ENCODE measurements at regions not wholly inside any gene's neighbourhood (a gene's known extent, or its start where the extent isn't known, plus 50 kb on each side); places are given as distances from the start of the nearest gene placed in this dataset.
"Not testable (repeated sequence)": the region's sequence is repeated elsewhere in the genome, so short reads cannot be mapped to it uniquely, and the experiment has no call there.

DNA sequence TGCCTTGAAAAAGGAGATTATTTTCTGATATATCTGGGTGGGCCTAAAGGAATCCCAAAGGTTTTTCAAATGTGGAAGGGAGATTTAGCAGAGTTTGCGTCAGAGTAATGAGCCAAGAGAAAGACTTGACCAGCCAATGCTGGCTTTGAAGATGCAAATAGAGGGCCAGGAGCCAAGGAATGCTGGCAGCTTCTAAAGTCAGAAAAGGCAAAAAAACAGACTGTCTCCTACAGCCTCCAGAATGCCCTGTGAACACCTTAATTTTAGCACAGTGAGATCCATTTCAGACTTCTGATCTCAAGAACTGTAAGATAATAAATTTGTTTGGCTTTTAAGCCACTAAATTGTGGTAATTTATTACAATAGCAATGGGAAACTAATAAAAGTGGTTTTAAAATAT is 122.6 kb upstream of the FREM1 start:
- peak; percentile 47 to 72 for DNase-seq

DNA sequence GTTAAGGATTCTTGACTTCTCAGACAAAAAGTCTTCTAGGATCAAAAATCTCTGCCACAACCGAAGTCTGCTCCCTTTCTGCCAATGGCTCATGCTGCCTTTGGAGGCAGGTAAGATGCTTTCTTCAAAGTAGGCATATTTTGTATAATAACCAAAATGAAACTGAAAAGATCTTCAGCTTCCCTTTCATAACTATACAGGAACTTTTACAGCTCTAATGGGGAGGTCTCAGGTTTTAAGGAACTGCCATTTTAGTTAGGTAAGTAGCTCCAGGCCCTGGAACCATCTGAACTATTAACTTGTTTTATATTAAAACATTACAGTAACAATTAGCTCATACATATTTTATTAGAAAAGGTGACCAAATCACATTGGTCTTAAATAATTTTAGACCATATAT is 110.9 kb upstream of the FREM1 start:
- DNase-seq, result no peak

- no peak for DNase-seq
These were observed 107.9 kb upstream of the FREM1 start for GRCh38 chr9:15018096-15018637.

DNA sequence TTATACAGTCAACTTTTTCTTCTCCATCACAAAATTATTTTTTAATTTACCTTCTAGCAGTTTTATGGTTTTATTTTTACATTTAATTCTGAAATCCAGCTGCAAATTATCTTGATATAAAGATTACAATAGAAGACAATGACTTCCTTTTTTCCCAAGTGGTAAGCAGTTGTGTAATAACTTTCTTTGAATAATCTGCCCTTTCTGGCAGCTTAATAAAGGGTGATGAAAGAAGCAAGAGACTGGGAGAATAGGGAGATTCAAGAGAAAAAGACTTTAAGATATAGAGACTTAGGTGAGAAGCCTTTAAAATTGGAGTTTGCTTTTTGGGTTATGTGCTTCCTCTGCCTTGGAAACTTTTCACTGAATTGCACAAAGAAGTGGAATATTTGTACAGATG is 100.4 kb upstream of the FREM1 start:
- DNase-seq, result no peak

DNA sequence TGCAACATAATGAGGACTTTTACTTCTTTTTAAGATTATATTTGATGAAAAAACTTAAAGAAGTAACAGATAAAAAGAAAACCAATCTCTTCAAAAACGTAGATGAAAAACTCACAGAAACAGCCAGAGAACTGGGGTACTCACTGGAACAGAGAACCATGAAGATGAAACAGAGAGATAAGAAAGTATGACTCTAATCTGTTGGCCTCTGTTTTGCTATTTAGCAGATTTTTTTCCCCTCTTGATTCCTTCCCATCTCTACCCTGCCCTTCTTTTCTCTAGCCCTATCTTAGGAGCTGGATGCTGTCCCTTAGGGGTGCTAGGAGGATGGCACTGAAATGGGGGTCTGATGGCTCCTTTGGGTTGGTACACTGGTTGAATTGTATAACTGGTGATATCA is 97.5 kb upstream of the FREM1 start:
- no peak for DNase-seq

- no peak for DNase-seq
These were observed 84.5 kb upstream of the FREM1 start for GRCh38 chr9:14994738-14995137.

GRCh38 chr9:14993901-14994554 is 83.8 kb upstream of the FREM1 start:
- no peak for DNase-seq

- peak; percentile 85 to 95 for DNase-seq
These were observed 83.0 kb upstream of the FREM1 start for GRCh38 chr9:14993061-14993800.

GRCh38 chr9:14992516-14992915 is 82.3 kb upstream of the FREM1 start:
- no peak for DNase-seq

- DNase-seq, result peak in 1 of 2 experiments; percentile 16
These were observed 81.9 kb upstream of the FREM1 start for GRCh38 chr9:14992081-14992480.

DNA sequence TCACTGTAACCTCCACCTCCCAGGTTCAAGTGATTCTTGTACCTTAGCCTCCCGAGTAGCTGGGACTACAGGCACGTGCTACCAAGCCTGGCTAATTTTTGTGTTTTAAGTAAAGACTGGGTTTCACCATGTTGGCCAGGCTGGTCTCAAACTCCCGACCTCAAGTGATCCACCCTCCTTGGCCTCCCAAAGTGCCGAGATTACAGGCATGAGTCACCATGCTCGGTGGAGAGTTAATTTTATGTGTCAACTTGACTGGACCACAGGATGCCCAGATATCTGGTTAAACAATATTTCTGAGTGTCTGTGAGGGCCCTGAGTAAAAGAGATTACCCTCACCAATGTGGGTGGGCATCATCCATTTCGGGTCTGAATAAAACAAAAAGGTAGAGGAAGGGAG is 80.4 kb upstream of the FREM1 start:
- not testable (repeated sequence) for DNase-seq

- DNase-seq, result peak in 1 of 2 experiments; percentile 37
These were observed 79.6 kb upstream of the FREM1 start for GRCh38 chr9:14989811-14990210.

GRCh38 chr9:14989336-14989735 is 79.1 kb upstream of the FREM1 start:
- not testable (repeated sequence) for DNase-seq

- no peak for DNase-seq
These were observed 77.6 kb upstream of the FREM1 start for GRCh38 chr9:14987858-14988257.

DNA sequence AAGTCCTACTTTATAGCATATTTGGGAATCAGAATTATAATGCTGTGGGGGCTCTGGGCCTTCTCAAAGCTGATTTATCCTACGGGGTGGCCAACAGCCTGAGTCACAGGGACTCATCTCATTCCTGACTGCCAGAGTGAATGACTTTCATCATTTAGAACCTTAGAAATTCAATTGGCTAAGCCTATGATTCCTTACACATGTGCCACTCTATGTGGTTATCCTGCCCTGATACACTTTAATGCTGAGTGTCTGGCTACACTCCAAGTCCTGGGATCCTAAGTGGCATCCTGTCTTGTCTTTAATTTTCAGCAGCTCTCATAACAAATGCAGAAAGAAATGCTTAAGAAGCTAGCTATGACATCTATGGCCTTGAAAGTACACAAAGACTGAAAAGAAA is 75.2 kb upstream of the FREM1 start:
- no peak for DNase-seq

DNA sequence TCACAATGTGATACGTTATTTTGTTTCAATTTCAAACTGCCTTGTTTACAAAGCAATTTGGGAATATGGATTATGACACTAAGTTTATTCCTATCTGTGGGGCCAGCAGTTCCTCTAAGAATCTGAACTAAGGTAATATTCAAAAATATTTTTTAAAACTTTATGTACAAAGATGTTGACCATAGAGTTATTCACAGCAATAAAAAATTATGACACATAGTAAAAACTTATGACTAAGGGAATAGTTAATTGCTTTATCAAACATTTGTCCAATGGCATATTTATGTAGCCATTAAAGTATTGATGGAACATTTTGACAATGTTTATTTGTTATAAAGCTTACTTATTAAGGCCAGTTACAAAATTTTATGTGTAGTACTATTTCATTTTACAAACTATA is 73.4 kb upstream of the FREM1 start:
- DNase-seq, result no peak

GRCh38 chr9:14981291-14981950 is 71.2 kb upstream of the FREM1 start:
- no peak for DNase-seq

- no peak for DNase-seq
These were observed 68.1 kb upstream of the FREM1 start for GRCh38 chr9:14978022-14979000.

DNA sequence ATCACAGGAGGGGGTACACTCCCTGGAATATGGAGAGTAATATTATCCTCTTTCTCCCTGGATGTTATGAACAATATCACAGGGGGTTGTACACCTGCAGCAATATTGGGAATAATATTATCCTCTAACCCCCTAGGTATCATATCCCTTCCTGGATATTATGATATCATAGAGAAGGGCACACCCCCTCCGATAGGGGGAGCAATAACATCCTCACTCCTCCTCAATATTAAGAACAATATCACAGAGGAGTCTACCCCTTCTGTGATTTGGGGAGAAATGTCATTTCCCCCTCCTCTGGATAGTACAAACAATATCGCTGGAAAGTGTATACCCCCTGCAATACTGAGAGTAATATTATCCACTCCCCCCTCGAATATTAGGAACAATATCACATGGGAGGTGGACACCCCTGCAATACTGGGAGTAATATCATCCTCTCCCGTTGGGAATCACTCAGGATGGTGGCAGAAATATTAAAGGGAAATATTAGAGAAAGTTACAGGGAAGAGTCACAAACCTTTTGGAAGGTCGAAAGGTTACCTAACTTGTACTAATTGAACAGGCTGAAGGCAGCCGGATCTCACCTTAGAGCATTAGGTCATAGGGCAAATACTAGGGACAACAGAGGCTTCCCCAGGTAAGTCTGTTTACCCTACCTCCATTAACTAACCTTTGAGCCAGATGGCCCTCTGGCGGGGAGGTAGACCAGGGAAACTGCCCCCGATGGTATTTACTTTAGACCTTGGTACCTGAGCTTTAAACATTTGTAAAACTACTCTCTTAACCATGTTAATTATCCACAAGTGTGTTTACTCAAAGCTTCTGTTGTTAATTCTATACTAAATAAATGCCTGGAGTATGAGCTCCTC is 57.5 kb upstream of the FREM1 start:
- DNase-seq, result no peak

GRCh38 chr9:14962193-14962882 is 52.1 kb upstream of the FREM1 start:
- no peak for DNase-seq
